Naive thymus-derived CD4-positive, alpha-beta T cell (primary cell): ENCODE measurements at regions not wholly inside any gene's neighbourhood (a gene's known extent, or its start where the extent isn't known, plus 50 kb on each side); places are given as distances from the start of the nearest gene placed in this dataset.
"Not testable (repeated sequence)": the region's sequence is repeated elsewhere in the genome, so short reads cannot be mapped to it uniquely, and the experiment has no call there.

Experiments used
- ATAC-seq: fragments of 150-1000 bp; cut with Tn5 transposase; 2 replicates; pipeline ENCODE4 v1.10.0; 2021; ENCODE audit warnings: mild to moderate bottlenecking, moderate library complexity
- CTCF ChIA-PET: fragments of 350-600 bp; sonication (Branson Sonifier 250); formaldehyde crosslinking; loops from one replicate; lab custom pipeline; 2021; ENCODE audit warnings: antibody characterized with exemption; lab: Charles Lee
- POLR2A ChIA-PET: fragments of 350-600 bp; sonication (Branson Sonifier 250); formaldehyde crosslinking; loops from one replicate; lab custom pipeline; 2021; ENCODE audit warnings: antibody characterized with exemption, inconsistent platforms; lab: Charles Lee
- DNase-seq, 9 donors: peaks; one replicate each; pipeline versions ENCODE4 v3.0.0 to v3.0.0-alpha.2; 2020 to 2022; ENCODE audit warnings: mixed read lengths in 1 of 9
- H3K27ac ChIP-seq: one replicate; pipeline ENCODE4 v1.7.0; 2013; ENCODE audit warnings: mild to moderate bottlenecking, low read depth, low read length, moderate library complexity
- H3K27me3 ChIP-seq, 2 donors: one replicate each; pipeline ENCODE4 v1.7.0; 2013; ENCODE audit warnings: low read length in 2 of 2, mild to moderate bottlenecking in 2 of 2, moderate library complexity in 2 of 2; ENCODE audit not compliant: control insufficient read depth in 2 of 2, insufficient read depth in 2 of 2
- H3K36me3 ChIP-seq, 3 experiments: 1 replicate in 2 of 3; 2 replicates in 1 of 3; pipeline ENCODE4 v1.7.0; 2013; ENCODE audit warnings: low read length in 3 of 3, mild to moderate bottlenecking in 3 of 3, moderate library complexity in 1 of 3; ENCODE audit not compliant: insufficient read depth in 3 of 3, control insufficient read depth in 2 of 3
- H3K4me1 ChIP-seq, 2 donors: one replicate each; pipeline ENCODE4 v1.7.0; 2013; ENCODE audit warnings: low read length in 2 of 2, mild to moderate bottlenecking in 2 of 2, moderate library complexity in 1 of 2; ENCODE audit not compliant: control insufficient read depth in 2 of 2, insufficient read depth in 2 of 2
- H3K4me3 ChIP-seq: 2 replicates; pipeline ENCODE4 v1.7.0; 2013; ENCODE audit warnings: mild to moderate bottlenecking, low read length
- H3K9me3 ChIP-seq, 3 experiments: 1 replicate in 2 of 3; 2 replicates in 1 of 3; pipeline ENCODE4 v1.7.0; 2013; ENCODE audit warnings: low read length in 3 of 3; ENCODE audit not compliant: control insufficient read depth in 2 of 3
- H3K27ac Mint-ChIP-seq, 9 donors: one replicate each; pipeline ENCODE4 v1.8.0; 2020 to 2022; ENCODE audit warnings: mixed read lengths in 9 of 9, mild to moderate bottlenecking in 8 of 9, moderate library complexity in 5 of 9, inconsistent platforms in 2 of 9
- H3K27me3 Mint-ChIP-seq, 5 donors: one replicate each; pipeline ENCODE4 v1.8.0; 2021 to 2022; ENCODE audit warnings: mixed read lengths in 5 of 5, mild to moderate bottlenecking in 1 of 5
- H3K36me3 Mint-ChIP-seq, 5 donors: one replicate each; pipeline ENCODE4 v1.8.0; 2020 to 2022; ENCODE audit warnings: mixed read lengths in 5 of 5, mild to moderate bottlenecking in 3 of 5, inconsistent platforms in 1 of 5
- H3K4me1 Mint-ChIP-seq, 7 donors: one replicate each; pipeline ENCODE4 v1.8.0; 2020 to 2022; ENCODE audit warnings: mixed read lengths in 7 of 7, mild to moderate bottlenecking in 3 of 7, inconsistent platforms in 1 of 7
- H3K4me3 Mint-ChIP-seq, 10 donors: one replicate each; pipeline ENCODE4 v1.8.0; 2020 to 2022; ENCODE audit warnings: mild to moderate bottlenecking in 10 of 10, mixed read lengths in 10 of 10, moderate library complexity in 6 of 10, inconsistent platforms in 2 of 10
- H3K9me3 Mint-ChIP-seq, 11 donors: one replicate each; pipeline ENCODE4 v1.8.0; 2020 to 2022; ENCODE audit warnings: mixed read lengths in 11 of 11, mild to moderate bottlenecking in 4 of 11, inconsistent platforms in 1 of 11, moderate library complexity in 1 of 11
- intact Hi-C, 2 donors: fragments of 100-400 bp; cut with micrococcal nuclease; formaldehyde crosslinking; loops; one replicate each; pipeline ENCODE4 v1.15.1; 2023

DNA sequence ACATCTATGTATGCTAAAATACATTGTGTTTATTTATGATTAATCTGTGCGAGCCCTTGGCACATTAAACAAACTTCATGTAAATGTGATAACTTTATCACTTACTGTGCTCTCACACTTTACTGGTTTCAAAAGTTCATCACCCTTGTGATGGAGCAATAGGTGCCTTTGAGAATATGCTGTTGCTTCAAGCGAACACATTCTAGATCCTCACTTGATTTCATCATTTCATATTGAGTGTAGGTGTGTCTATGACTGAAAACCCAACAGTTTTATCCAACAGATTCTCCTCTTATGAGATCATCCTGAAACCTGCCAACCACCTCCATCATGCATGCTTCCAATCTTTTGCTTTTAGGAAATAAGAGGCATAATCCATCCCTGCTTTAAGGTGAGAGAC lies 854.4 kb downstream of the TMEM121 start:
- intact Hi-C loops, result no loop called here
- H3K4me1 Mint-ChIP-seq, result peaks cover 0 to 9% (median 0%) of the 10 kb centered on the region in 7 donors
- no peak for ATAC-seq
- Histone ChIP-seq H3K36me3 (no peaks in the 10 kb centered on the region), H3K27me3 (no peaks in the 10 kb centered on the region), H3K4me1 (no peaks in the 10 kb centered on the region), H3K4me3 (no peak overlapping the region), H3K27ac (no peak overlapping the region), H3K9me3 (no peaks in the 10 kb centered on the region)
- DNase-seq, result no peak
- POLR2A ChIA-PET, result no interaction called here
- H3K27me3 Mint-ChIP-seq, result peaks cover 0 to 11% (median 5%) of the 10 kb centered on the region in 5 donors
- no peak overlapping the region for H3K4me3 Mint-ChIP-seq
- peaks cover 0 to 2% (median 0%) of the 10 kb centered on the region in 11 donors for H3K9me3 Mint-ChIP-seq
- H3K36me3 Mint-ChIP-seq, result no peaks in the 10 kb centered on the region
- no peak overlapping the region for H3K27ac Mint-ChIP-seq
- CTCF ChIA-PET, result no interaction called here

DNA sequence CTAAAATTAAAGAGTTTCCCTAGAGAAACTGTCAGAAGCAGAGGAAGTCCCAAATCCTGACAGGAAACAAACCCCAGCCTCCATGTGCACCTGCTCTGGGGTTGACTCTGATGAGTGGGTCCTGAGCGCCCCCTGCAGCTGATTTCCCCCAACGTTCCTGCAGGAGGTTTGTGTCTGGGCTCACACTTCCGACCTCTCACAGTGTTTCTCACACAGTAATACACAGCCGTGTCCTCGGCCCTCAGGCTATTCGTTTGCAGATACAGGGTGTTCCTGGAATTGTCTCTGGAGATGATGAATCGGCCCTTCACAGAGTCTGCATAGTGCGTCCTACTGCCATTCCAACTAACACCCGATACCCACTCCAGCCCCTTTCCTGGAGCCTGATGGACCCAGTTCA lies 862.8 kb downstream of the TMEM121 start:
- Mint-ChIP-seq H3K4me1 (peaks cover 0 to 55% (median 0%) of the 10 kb centered on the region in 7 donors), H3K27me3 (peaks cover 5 to 44% (median 29%) of the 10 kb centered on the region in 5 donors)
- H3K36me3 Mint-ChIP-seq, DNase-seq, H3K27me3 ChIP-seq, H3K9me3 Mint-ChIP-seq, H3K4me3 ChIP-seq, H3K27ac Mint-ChIP-seq, ATAC-seq, H3K4me1 ChIP-seq, H3K27ac ChIP-seq, intact Hi-C loops, H3K9me3 ChIP-seq, H3K36me3 ChIP-seq, CTCF ChIA-PET, POLR2A ChIA-PET, H3K4me3 Mint-ChIP-seq: not testable (repeated sequence)

DNA sequence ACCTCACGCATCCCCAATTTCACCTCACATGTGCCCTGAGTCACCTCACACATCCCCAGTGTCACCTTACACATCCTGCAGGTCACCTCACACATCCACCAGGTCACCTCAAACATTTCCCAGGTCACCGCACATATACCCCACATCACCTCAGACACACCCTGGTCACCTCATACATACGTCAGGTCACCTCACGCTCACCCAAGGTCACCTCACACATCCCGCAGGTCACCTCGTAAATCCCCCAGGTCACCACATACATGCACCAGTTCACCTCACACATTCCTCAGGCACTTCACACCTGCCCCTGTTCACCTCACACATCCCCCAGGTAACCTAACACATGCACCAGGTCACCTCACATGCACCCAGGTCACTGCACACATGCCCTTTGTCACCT lies 864.0 kb downstream of the TMEM121 start:
- H3K4me1 Mint-ChIP-seq, result peaks cover 5 to 67% (median 9%) of the 10 kb centered on the region in 7 donors
- DNase-seq (no peak), ATAC-seq (no peak)
- intact Hi-C loops, result no loop called here
- Histone ChIP-seq H3K4me1 (peaks cover 0 to 6% of the 10 kb centered on the region in 2 donors), H3K27ac (no peak overlapping the region), H3K9me3 (no peaks in the 10 kb centered on the region), H3K27me3 (no peaks in the 10 kb centered on the region), H3K4me3 (no peak overlapping the region), H3K36me3 (no peaks in the 10 kb centered on the region)
- peaks cover 0 to 6% (median 0%) of the 10 kb centered on the region in 5 donors for H3K36me3 Mint-ChIP-seq
- peaks cover 0 to 8% (median 0%) of the 10 kb centered on the region in 11 donors for H3K9me3 Mint-ChIP-seq
- H3K27me3 Mint-ChIP-seq, result peaks cover 0 to 44% (median 24%) of the 10 kb centered on the region in 5 donors
- H3K27ac Mint-ChIP-seq, result no peak overlapping the region
- ChIA-PET CTCF (no interaction called here), POLR2A (no interaction called here)
- H3K4me3 Mint-ChIP-seq, result no peak overlapping the region

DNA sequence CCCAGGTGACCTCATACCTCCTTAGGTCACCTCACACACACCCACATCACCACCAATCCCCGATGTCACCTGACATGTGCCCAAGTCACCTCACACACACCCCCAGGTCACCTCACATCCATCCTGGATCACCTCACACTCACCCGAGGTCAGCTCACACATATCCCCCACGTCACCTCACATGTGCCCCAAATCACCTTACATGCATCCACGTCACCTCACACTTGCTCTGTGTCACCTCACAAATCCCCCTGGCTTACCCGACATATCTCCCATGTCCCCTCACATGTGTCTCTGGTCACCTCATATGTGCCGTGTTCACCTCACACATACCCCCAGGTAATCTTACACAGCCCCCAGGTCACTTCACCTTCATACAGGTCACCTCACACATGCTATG lies 864.6 kb downstream of the TMEM121 start:
- peak overlapping the region in 2 of 9 donors; percentile 2 to 19 for H3K27ac Mint-ChIP-seq
- Histone ChIP-seq H3K36me3 (no peaks in the 10 kb centered on the region), H3K27me3 (peaks cover 0 to 3% of the 10 kb centered on the region in 2 donors), H3K27ac (no peak overlapping the region), H3K4me3 (no peak overlapping the region), H3K4me1 (peaks cover 0 to 10% of the 10 kb centered on the region in 2 donors), H3K9me3 (no peaks in the 10 kb centered on the region)
- H3K4me1 Mint-ChIP-seq, result peaks cover 10 to 70% (median 15%) of the 10 kb centered on the region in 7 donors
- H3K4me3 Mint-ChIP-seq, result no peak overlapping the region
- ChIA-PET CTCF (no interaction called here), POLR2A (no interaction called here)
- intact Hi-C loops, result no loop called here
- no peak for DNase-seq
- peaks cover 0 to 8% (median 0%) of the 10 kb centered on the region in 11 donors for H3K9me3 Mint-ChIP-seq
- H3K36me3 Mint-ChIP-seq, result peaks cover 0 to 6% (median 0%) of the 10 kb centered on the region in 5 donors
- ATAC-seq, result no peak
- H3K27me3 Mint-ChIP-seq, result peaks cover 0 to 44% (median 24%) of the 10 kb centered on the region in 5 donors

DNA sequence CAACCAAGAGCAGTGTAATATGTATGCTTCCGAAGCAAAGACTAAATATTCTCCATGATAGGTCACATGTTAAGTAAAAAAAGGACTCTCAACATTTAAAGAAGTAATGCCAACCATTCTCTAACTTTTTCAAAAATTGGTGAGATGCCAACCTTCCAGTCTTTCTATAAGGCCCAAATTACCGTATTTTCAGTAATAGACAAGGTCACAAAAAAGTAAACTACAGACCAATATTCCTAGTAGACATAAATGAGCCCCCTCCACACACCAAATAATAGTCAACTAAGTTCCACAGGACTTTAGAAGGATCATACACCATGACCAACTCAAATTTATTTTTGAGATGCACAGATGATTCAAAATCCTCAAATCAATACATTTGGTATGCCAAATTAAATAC lies 867.4 kb downstream of the TMEM121 start:
- Histone ChIP-seq H3K27ac (no peak overlapping the region), H3K4me1 (peaks cover 0 to 21% of the 10 kb centered on the region in 2 donors), H3K4me3 (no peak overlapping the region), H3K36me3 (no peaks in the 10 kb centered on the region), H3K27me3 (peaks cover 0 to 3% of the 10 kb centered on the region in 2 donors), H3K9me3 (no peaks in the 10 kb centered on the region)
- ATAC-seq, result no peak
- Mint-ChIP-seq H3K36me3 (peaks cover 0 to 6% (median 0%) of the 10 kb centered on the region in 5 donors), H3K4me1 (peaks cover 20 to 74% (median 29%) of the 10 kb centered on the region in 7 donors), H3K27ac (peak overlapping the region in 1 of 9 donors; percentile 28), H3K4me3 (no peak overlapping the region), H3K9me3 (peaks cover 0 to 8% (median 0%) of the 10 kb centered on the region in 11 donors), H3K27me3 (peaks cover 0 to 32% (median 20%) of the 10 kb centered on the region in 5 donors)
- intact Hi-C loops, result no loop called here
- ChIA-PET POLR2A (no interaction called here), CTCF (interaction anchor here (0.7 to 1.6 kb wide), 2 partner anchors 15 to 24 kb away, joined by 3 to 4 read pairs; no protein-coding TSS in a partner anchor)
- DNase-seq, result no peak

DNA sequence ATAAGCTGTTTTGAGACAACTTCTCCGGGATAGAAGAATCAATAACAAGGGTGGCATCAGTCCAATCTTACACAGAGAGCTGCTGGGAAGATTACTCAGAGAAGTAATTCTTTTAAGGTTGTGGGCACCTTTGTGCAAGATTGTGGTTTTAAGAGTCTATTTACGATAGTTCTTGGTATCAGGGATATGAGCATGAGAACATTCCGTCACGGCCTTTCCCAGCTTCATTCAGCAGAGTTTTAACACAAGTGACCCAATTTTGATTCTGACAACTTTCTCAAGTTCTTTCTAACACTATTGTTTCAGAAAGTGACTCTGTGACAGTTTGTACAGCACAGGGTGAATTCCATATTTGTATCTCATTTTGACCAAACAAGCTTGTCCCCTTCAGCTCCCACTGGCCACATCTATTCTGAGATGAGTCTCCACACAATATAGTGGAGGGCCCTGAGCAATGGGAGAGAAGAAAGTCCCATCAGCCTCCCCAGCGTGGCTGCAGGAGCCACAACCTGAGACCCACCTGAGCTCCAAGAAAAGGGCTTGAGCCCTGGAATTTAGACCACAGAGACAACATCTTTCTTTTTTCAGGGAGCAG lies 869.2 kb downstream of the TMEM121 start:
- ATAC-seq, result peak; percentile 69
- Mint-ChIP-seq H3K4me1 (peaks cover 20 to 57% (median 29%) of the 10 kb centered on the region in 7 donors), H3K27ac (peak overlapping the region; percentile 43 to 94 (median 78)), H3K9me3 (peaks cover 0 to 5% (median 0%) of the 10 kb centered on the region in 11 donors), H3K27me3 (peaks cover 0 to 19% (median 12%) of the 10 kb centered on the region in 5 donors), H3K36me3 (peaks cover 0 to 4% (median 0%) of the 10 kb centered on the region in 5 donors), H3K4me3 (peak overlapping the region in 9 of 10 donors; percentile 47 to 78 (median 59))
- CTCF ChIA-PET, result interaction anchor here (0.6 to 1.5 kb wide), 5 partner anchors 10 to 23 kb away, joined by 3 to 6 read pairs (median 3); no protein-coding TSS in a partner anchor
- Histone ChIP-seq H3K36me3 (no peaks in the 10 kb centered on the region), H3K9me3 (no peaks in the 10 kb centered on the region), H3K27me3 (peaks cover 0 to 3% of the 10 kb centered on the region in 2 donors), H3K27ac (peak overlapping the region; percentile 56), H3K4me1 (peaks cover 0 to 21% of the 10 kb centered on the region in 2 donors), H3K4me3 (no peak overlapping the region)
- intact Hi-C loops, result no loop called here
- POLR2A ChIA-PET, result interaction anchor here (0.8 kb wide), 1 partner anchor 15 kb away, joined by 3 read pairs; no protein-coding TSS in a partner anchor
- DNase-seq, result peak in 6 of 9 donors; percentile 18 to 55 (median 36)
